ENCODE measurements at regions not wholly inside any gene's neighbourhood (a gene's known extent, or its start where the extent isn't known, plus 50 kb on each side); places are given as distances from the start of the nearest gene placed in this dataset.

GRCh38 chr4:164169591-164169990 is 584.3 kb upstream of the SMIM31 start:
- no peak overlapping the region for H3K4me3 Mint-ChIP-seq (ENCODE audit: unreplicated experiment)
- BruUV-seq (replicated peaks) = no TSS peak
- CTCF ChIA-PET = interaction anchor here (1.4 kb wide), 1 partner anchor 10 kb away, joined by 7 read pairs; no protein-coding TSS in a partner anchor
- intact Hi-C loops (cut with micrococcal nuclease) = no loop called here
- H3K9me3 Mint-ChIP-seq (ENCODE audit: unreplicated experiment) = no peaks in the 10 kb centered on the region
- H3K27me3 Mint-ChIP-seq (ENCODE audit: insufficient read depth, unreplicated experiment) = no peaks in the 10 kb centered on the region
- POLR2A ChIA-PET = interaction anchor here (0.6 to 0.8 kb wide), 2 partner anchors 14 to 1522 kb away, joined by 3 to 4 read pairs; no protein-coding TSS in a partner anchor
- no peaks in the 10 kb centered on the region for H3K36me3 Mint-ChIP-seq (ENCODE audit: insufficient read depth, unreplicated experiment)
- no peak overlapping the region for H3K27ac Mint-ChIP-seq (ENCODE audit: low read depth, unreplicated experiment)
- TF ChIP-seq CTCF (IDR thresholded peaks at IDR 0.05; ENCODE audit: unreplicated experiment) = no peak
- peak; percentile 20 for DNase-seq (ENCODE audit: unreplicated experiment)
- peaks cover 5% of the 10 kb centered on the region for H3K4me1 Mint-ChIP-seq (ENCODE audit: insufficient read depth, unreplicated experiment)

- no TSS peak for BruUV-seq (replicated peaks)
- ChIA-PET POLR2A (no interaction called here), CTCF (no interaction called here)
- no peaks in the 10 kb centered on the region for H3K36me3 Mint-ChIP-seq (ENCODE audit: insufficient read depth, unreplicated experiment)
- intact Hi-C loops (cut with micrococcal nuclease) = no loop called here
- H3K27ac Mint-ChIP-seq (ENCODE audit: low read depth, unreplicated experiment) = no peak overlapping the region
- no peak for TF ChIP-seq CTCF (IDR thresholded peaks at IDR 0.05; ENCODE audit: unreplicated experiment)
- no peaks in the 10 kb centered on the region for H3K9me3 Mint-ChIP-seq (ENCODE audit: unreplicated experiment)
- DNase-seq (ENCODE audit: unreplicated experiment) = no peak
- no peaks in the 10 kb centered on the region for H3K4me1 Mint-ChIP-seq (ENCODE audit: insufficient read depth, unreplicated experiment)
- H3K27me3 Mint-ChIP-seq (ENCODE audit: insufficient read depth, unreplicated experiment) = no peaks in the 10 kb centered on the region
- no peak overlapping the region for H3K4me3 Mint-ChIP-seq (ENCODE audit: unreplicated experiment)
Observed at GRCh38 chr4:164177153-164177552, 576.8 kb upstream of the SMIM31 start.

DNA sequence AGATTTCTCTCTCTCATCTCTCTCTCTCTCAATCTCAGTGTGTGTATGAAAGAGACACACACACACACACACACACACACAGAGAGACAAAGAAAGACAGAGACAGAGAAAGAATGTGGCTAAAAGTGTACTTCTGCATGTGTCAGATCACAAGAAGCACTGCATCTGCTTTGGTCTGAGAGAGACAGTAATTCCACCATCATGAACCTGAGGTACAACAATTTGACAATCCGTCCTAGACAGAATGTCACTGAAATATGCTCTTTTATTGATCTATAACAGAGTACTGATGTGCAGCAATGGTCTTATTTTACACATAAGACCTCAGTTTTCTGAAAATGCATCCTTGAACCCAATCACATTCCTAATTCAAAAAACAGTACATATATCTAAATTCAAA is 576.2 kb upstream of the SMIM31 start:
- Mint-ChIP-seq H3K4me3 (ENCODE audit: unreplicated experiment) (no peak overlapping the region), H3K27ac (ENCODE audit: low read depth, unreplicated experiment) (no peak overlapping the region), H3K27me3 (ENCODE audit: insufficient read depth, unreplicated experiment) (no peaks in the 10 kb centered on the region), H3K36me3 (ENCODE audit: insufficient read depth, unreplicated experiment) (no peaks in the 10 kb centered on the region), H3K9me3 (ENCODE audit: unreplicated experiment) (no peaks in the 10 kb centered on the region), H3K4me1 (ENCODE audit: insufficient read depth, unreplicated experiment) (no peaks in the 10 kb centered on the region)
- ChIA-PET CTCF (no interaction called here), POLR2A (no interaction called here)
- BruUV-seq (replicated peaks) = no TSS peak
- no peak for DNase-seq (ENCODE audit: unreplicated experiment)
- no peak for TF ChIP-seq CTCF (IDR thresholded peaks at IDR 0.05; ENCODE audit: unreplicated experiment)
- intact Hi-C loops (cut with micrococcal nuclease) = no loop called here

DNA sequence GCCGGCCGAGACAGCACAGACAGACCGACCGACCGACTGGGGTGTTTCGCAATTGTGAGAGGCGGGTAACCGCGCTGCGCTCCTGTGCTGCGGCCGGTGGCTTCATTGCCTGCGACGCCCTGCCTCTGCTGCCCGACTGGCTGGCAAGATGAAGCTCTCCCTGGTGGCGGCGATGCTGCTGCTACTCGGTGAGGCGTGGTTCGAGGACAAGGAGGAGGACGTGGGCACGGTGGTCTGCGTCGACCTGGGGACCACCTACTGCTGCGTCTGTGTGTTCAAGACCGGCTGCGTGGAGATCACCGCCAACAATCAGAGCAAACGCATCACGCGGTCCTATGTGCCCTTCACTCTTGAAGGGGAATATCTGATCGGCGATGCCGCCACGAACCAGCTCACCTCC is 565.7 kb upstream of the SMIM31 start:
- Mint-ChIP-seq H3K4me1 (ENCODE audit: insufficient read depth, unreplicated experiment) (no peaks in the 10 kb centered on the region), H3K36me3 (ENCODE audit: insufficient read depth, unreplicated experiment) (no peaks in the 10 kb centered on the region), H3K4me3 (ENCODE audit: unreplicated experiment) (no peak overlapping the region), H3K9me3 (ENCODE audit: unreplicated experiment) (no peaks in the 10 kb centered on the region), H3K27me3 (ENCODE audit: insufficient read depth, unreplicated experiment) (no peaks in the 10 kb centered on the region), H3K27ac (ENCODE audit: low read depth, unreplicated experiment) (no peak overlapping the region)
- ChIA-PET POLR2A (no interaction called here), CTCF (interaction anchor here (0.6 kb wide), 1 partner anchor 231 kb away, joined by 4 read pairs; no protein-coding TSS in a partner anchor)
- intact Hi-C loops (cut with micrococcal nuclease) = no loop called here
- no TSS peak for BruUV-seq (replicated peaks)
- no peak for TF ChIP-seq CTCF (IDR thresholded peaks at IDR 0.05; ENCODE audit: unreplicated experiment)
- DNase-seq (ENCODE audit: unreplicated experiment) = no peak

All from MCF 10A (cell line).